CD4-positive, alpha-beta T cell treated with Interleukin-4 for 1 hour (primary cell): ENCODE measurements at regions not wholly inside any gene's neighbourhood (a gene's known extent, or its start where the extent isn't known, plus 50 kb on each side); places are given as distances from the start of the nearest gene placed in this dataset.

ENCODE experiments used
- DNase-seq, 2 donors: peaks; one replicate each; pipeline ENCODE4 v3.0.0-alpha.2; 2020 to 2022

DNA sequence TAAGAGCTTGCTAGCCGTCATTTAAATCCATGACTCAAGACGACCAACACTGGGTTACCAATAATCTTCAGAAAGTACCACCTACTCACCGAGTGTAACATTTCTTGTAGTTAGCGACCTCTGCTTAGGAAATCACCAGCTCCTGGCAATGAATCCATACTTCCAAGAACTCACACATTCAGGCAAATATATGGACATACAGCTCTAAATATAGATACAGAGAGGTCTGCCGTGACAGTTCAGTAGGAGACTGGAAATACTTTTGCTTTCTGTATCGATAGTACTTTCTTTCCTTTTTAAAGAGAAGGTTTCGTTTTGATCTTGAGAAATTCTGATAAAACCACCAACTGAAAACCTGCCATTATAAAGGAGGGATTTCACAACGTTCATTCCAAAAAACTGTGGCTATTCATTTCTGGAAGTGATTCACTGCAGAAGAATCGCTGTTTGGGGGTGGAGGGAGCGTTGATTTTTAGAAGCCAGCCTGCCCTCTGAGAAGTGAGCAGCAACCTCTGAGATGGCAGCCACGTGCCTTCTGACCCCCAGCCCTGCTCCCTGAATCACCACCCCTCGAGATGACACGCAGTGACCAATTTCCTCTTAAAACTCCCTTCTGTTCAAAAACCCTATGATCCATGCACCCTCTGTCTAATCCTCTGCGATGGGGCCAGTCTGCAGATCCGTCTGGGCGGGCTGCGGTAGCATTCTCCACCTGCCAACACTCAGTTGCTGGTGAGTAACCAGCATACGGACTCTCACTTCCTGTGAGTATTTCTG lies 179.0 kb upstream of the KLF14 start:
- DNase-seq, result peak; percentile 90 to 91

DNA sequence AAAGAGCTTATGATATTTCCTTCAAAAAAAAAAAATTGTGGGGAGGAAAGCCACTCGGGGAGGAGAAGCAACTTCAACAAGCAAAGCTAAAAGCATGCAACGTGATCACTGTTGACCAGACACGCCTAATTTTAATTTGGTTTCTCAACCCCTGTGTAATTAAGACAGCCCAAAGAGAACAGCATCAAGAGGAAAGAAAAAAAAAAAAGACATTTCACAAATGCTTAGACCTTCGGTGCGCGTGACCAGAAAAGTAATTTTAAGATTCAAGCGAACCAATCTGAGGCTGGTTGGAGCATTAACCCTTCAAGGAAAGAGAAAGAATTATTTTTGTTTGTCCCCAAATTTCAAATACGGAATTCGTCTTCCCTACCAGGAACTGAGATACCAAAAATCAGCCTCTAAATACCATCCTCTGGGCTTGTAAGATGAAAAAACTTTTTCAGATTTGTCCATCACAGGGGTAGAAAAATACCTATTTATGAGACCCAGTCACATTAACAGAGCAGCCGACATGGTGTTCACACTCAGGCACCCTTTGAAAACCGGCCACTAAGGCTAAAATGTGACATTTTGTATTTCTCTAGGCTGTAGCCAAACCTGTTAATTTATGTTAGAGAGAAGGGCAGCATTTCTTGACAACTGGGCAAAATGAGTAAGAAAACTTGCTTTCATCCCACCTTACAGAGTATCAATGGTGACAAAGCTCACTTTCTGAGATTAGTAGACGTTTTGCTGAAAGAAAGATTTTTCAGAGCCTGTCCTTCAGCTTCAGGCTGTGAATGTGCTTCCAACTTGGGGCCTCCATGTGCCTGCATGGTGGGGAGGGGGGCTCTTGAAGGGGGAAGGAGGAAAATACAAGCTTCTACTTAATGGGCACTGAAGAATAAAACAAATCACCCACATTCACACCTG lies 179.9 kb upstream of the KLF14 start:
- no peak for DNase-seq

DNA sequence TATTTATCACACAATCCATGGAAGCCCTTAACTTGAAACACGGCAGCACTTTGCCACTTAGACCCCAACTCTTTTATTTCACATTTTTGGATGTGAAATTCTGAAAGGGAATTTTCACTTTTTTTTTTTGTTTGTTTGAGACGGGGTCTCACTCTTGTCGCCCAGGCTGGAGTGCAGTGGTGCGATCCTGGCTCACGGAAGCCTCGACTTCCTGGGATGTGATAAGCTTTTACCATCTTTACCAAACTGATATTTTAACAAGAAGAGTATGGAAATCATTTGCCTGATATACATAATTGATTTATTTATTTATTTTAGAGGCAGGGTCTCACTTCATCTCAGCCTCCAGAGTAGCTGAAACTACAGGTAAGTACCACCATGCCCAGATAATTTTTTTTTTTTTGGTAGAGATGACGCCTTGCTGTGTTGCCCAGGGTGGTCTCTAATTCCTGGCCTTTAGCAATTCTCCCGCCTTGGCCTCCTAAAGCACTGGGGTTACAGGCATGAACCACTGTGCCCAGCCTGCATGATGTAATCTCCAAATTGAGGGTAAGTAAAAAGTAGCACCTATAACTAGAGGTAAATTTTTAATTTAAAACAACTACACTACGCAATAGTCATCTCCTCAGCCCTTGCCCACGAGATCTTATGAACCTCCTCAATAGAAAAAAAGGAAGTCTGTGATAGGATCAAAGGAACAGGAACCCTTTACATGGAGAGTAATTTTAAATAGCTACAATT lies 180.7 kb upstream of the KLF14 start:
- no peak for DNase-seq

DNA sequence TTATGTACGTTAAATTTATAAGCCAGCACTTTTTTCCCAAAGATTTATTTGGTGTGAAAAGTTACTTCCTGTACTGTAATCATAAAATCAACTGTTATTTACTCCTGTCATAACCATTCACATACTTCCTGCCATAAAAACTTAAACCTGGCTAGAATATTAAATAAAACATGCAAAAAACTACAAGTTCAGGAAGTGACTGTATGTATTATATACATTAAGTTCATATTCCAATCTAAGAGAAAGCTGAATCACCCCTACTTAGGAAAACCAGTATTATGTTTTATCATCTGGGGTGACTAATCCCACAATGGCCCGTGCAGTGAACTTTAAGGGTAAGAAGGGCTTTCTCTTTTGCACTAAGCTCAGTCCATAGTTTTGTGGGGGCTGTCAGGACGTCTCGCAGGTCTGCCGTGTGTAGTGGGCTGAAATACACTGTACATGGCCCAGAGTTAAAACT lies 183.7 kb upstream of the KLF14 start:
- peak in 1 of 2 donors; percentile 45 for DNase-seq

DNA sequence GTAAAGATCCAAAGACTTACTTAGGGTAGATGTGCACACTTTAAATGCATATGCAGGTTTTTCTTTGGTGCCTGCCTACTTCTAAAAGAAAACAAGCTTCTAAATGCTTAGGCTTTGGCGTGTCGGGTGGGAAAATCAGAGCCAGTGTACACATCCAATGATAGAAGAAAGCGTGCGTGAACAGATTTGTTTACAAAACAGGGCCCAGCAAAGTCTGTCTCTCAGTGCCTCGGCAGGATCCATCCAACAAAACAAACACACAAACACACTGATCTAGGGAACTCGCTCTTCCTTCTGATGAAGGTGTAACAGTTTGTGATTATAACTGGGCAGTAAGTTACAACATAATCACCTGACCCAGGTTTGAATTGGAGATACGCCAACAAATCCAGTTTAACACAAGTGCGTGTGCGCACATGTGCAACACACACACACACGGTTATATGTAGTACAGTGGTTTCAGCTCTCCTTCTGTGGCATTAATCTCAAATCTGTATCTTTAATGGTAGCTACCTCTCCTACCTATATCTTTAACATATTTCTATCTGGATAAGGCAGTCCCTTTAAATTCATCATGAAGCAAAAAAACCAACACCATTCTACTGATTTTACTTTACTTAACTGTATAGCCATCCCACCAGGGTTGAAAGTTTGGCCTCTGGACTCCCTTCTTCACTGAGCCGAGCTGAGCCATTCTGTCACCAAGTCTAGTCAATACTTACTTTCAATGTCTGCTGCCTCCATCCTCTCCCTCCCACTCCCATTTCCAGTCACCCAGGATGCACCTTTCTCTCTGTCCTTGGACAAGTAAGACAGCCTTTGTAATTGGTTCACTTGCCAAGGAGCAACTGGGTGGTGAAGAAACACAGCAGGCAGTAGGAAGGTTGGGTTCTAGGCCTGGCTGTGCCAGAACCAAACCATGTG lies 184.4 kb upstream of the KLF14 start:
- no peak for DNase-seq

DNA sequence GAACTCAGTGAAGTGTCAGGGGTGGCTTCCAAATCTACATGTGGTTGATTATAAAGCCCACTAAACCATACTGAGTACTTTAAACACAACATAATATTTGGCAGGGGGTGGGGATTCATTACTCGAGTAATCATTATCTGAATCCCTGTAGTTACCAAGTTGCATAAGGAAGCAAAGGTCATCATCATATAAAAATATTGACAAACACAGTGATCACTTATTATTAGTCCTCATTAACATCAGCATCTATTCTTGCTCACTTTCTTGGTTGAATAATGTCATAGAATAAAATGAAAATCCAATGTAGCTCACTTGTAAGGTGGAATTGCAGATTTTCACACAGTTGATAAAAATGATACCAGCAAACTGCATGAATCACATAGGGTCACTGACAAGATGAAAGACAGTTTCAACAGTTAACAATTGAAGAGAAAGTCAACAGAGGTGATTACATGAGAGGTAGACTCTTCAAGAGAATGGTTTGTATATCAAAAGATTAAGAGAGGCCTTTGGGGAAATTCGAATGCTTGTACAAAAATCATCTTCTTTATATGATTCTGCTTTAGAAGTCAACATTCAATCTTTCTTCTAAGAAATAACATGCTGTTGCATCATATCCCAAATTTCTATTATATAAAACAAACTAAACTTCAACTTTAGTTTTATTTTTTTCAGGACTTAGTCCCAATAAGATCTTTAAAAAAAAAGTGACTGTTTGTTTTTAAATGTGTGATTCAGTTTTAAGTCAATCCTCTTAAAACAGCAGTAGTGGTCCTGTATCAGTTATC lies 185.5 kb upstream of the KLF14 start:
- DNase-seq, result no peak

DNA sequence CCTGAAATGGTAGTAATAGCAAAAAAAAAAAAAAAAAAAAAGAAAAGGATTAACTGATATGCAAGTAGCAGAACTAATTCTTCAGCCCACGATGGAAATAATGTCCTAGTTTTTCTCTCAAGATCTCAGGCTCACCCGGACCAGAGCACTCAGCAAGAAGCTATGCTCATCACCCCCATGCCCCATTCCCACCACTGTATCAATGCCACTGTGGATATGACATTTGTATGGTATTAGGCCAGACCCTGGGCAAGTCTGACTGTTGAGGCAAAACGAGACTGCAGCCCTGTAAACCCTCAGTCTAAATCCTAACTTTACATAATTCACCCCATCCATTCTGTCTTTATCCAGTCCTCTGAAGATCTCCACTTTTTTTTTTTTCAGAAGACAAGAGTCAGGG lies 186.1 kb upstream of the KLF14 start:
- no peak for DNase-seq

DNA sequence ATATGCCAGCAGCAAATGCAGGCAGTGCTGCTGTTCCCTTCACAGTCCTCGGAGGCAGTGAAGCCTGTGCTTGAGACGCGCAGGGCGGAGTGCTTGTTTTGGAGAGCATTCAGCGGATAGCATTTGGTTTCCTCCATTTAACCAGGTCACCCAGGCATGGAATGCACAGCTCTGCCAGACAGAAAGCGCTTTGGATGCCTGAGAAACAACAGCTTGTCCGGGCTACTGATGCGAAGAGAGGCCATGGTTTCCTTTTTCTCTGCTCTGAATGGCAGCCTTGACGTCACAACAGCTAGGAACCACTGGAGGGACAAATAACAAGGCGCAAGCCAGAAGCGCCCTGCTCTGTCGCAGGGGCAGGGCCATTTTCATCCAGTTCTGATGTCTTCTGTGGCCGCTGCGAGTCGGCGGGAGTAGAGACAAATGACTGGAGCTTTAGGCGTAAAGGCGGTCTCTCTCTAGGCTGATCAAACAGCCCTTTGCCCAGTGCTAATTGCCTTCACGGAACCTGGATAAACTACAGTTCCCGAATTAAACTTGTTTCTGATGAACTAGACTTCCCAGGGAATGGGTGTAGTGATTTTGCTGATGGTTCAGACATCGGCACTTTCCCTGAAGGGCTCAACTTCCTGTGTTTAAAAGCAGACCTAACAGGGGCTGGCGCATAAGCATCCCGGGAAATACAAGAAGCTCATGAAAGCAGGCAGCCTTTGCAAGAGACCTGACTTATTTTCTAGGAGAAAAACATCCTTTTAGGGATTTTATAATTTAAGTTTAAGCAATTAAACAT lies 187.6 kb upstream of the KLF14 start:
- DNase-seq, result no peak

DNA sequence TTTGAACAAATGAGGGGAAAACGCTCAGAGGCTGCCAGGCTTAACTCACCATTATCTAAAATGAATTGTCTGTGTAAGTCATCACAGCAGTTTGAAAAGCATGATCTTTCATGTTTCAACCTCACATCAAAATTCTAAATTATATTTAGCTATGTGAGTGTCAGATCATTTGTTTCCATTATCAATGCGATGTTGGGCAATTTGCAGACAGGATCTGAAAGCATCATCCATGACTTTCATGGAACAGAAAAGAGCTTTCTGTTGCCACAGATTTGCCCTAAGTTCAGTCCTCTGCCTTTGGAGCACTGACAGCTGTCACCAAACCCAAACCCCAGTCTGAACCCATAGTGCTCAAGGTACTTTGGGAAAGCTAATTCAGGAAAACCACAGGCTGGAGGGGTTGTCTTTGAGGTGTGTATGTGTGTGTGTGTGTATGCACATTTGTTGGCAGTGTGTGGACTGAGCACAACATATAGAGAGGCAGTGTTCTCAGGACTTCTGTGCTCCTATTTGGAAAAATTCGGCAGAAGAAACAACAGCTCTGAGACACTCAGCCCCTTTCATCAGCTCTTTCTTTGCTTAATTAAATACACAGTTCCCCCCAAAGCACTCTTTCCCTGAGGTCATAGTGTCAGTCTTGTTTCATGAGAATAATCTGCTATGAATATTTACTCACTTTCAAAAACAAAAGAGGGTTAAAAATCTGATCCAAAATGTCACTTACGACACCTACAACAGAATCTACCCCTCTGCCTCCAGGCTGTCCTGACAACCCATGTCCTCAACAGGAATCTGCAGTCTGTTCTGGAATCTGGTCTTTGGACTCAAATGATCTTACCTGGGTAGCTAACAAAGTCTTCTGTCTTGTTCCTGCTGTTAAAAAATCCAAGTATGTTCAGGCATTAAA lies 188.5 kb upstream of the KLF14 start:
- DNase-seq, result no peak

DNA sequence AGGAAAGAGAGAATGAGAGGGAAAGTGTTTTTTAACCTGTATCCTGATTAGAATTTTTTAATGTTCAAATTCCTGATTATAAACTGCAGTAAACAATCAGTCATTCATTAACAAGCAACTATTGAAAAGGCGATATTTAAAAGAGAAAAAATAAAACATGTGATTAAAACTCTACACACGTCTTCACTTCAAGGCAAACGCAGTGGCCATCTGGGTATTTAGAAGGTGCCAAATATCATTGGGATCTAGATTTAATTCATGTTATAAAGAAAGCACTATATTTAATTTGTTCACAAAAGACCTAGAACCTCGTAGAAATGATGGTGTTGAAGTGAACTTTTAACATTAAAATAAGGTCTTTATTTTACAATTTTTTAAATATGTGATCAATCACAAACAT lies 189.4 kb upstream of the KLF14 start:
- no peak for DNase-seq

DNA sequence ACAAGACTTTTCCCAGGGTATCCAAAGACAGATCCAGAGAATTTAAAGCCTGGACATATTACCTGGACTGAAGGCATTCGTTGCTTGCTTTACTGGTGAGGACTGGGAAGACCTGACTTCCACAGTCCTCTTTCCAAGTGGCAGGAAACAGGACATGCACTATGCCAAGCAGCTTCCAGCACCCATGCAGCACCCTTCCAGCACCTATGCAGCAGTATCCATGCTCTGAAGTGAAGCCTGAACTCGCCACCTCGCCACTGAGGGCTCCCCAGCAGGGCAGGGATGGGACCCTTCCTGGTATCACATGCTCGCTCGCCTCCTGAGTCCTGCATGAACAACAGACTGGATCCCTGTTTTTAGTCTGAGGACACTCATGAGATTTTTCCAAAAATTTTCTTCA lies 189.9 kb upstream of the KLF14 start:
- no peak for DNase-seq

DNA sequence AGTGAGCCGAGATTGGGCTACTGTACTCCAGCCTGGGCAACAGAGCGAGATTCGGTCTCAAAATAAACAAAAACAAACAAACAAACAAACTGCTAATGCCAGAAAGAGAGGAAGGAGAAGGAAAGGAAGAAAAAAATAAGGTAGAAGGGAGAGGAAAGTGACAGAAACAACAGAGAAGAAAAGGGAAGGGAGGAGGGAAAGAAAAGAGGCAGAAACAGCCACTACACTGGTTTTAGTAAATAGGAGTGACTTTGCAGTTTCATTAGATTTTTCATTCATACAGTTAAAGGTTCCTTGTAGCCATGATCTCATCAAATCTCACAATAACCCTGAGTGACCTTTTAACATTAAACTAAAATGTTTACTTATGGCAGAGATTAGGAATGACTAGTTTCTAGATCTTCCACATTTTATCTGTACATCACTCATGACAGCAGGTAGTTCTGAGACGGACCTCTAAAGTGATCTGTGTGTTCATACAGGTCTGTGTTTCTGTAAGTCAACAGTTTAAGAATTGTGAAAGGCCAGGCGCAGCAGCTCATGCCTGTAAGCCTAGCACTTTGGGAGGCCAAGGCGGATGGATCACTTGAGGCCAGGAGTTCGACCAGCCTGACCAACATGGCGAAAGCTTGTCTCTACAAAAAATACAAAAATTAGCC lies 191.3 kb upstream of the KLF14 start:
- no peak for DNase-seq

DNA sequence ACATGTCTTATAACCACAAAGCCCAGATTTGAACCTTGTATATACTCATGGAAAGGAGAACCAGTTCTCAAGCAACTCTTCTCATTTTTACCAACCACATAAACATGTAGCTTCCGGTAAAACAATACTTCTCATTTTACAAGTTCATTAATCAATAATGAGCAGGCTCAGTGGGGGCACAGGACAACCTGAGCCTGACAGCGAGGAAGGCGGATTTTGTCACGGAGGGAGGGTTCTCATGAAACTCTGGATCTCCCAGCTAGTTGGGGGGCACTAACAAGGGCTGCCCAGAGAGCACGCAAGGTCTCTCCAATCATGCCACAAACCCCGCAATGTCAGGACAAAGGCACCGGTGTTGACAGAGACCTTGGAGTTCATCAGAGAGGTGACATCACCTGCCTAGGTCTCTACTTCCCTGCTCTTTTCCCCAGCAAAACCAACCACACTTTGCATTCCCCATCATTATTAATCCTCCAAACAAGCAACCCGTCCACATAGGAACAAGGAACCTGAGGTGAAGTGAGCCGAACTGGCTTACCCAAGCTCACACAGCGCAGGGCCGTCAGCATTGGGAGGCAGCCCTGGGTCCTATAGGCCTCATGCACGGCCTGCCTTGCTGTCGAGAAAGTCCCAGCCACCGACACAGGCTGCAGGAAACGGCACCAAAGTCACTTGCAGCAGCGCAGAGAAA lies 192.1 kb upstream of the KLF14 start:
- DNase-seq, result peak in 1 of 2 donors; percentile 68

DNA sequence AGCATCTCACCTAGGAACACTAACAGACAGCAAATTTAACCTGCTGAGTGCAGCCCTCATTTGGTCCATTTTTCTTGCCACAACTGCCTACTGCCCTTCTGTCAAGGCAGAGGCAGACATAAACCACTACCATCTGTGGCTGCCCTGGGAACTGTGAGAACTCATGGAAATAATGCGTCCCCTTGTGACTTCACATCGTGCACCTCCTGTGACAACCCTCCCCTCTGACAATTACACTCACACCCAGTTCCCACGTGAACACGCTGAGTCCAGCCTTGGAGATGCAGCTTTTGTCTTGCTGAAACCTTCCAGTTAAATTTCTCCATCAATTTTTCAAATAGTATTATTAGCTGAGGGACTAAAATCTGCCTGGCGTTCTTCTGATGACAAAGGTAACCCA lies 193.1 kb upstream of the KLF14 start:
- no peak for DNase-seq

DNA sequence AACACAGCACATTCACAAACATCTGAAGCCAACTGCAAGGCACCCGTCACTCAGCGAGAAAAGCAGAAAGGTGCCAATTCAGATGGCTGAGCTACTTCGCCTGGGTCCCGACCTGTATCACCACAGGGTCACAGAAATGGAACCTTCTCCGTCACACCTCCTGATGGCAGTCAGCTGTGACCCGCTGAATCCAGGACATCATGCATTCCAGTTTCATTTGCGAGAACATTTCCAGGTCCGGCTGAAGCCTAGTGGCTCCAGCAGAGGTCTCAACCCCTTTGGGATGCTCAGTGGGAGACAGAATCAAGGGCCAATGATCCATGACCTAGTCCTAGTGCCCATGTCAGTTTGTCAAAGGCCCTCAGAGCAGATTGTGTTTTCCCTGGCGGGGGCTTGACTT lies 193.6 kb upstream of the KLF14 start:
- no peak for DNase-seq

DNA sequence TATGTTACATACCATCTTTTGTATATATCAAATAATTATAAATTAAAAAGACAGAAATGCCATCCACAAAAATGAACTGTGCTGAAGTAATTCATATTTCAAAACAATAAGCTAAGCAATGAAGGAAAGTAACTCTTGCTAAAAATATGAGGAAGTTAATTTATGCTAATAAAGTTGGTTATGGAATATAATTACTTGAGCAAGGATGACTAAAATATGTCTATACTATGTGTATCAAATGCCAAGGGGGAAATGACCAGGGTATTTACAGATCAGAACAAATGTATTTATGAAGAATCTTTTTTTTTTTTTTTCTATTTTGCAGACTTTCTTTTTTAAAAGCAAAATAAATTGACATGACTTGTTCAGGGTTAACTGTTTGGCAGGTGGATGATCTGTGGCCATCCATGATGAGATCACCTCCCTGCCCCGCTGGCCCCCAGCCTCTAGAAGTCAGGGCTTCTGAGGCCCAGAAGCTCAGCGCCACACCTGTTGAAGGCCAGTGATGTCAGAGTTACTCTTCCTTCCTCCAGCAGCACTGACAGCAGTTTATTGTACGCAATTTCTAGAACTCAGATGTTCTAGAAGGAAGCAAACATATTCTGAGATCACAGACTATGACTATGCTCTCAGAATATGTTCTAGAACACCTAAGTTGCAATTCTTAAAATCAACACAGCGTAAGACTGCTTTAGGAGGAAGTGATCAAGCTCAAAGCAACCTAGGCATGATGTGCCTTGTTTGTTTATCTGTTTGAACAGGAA lies 196.1 kb upstream of the KLF14 start:
- peak; percentile 75 to 76 for DNase-seq

DNA sequence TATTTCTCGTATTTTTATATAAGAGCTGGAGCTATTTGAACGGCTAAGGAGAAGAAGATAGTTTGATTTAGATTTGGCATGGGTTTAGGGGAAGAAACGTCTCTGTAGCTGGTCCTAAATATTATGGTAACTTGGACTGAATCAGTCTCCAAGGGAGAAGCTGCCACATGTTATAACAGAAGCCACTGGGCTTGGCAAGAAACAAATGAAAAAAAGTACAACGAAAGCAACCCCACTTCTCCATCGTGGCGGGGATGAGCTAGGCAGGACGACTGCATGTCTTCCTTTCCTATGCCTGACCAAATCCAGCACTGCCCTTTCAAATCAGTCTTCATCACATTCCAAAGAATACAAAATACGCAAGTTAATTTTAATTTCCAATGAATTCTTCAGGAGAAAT lies 196.7 kb upstream of the KLF14 start:
- no peak for DNase-seq
